Loucy (cell line): ENCODE measurements at regions not wholly inside any gene's neighbourhood (a gene's known extent, or its start where the extent isn't known, plus 50 kb on each side); places are given as distances from the start of the nearest gene placed in this dataset.

ENCODE experiments used
- H2AFZ ChIP-seq: fragments of 200-600 bp; sonication (generic); 2 replicates; pipeline ENCODE4 v1.6.0; 2016; ENCODE audit warnings: antibody characterized with exemption, mild to moderate bottlenecking, low read length, moderate library complexity
- H3F3A ChIP-seq: fragments of 200-600 bp; 2 replicates; pipeline ENCODE4 v1.6.0; 2016; ENCODE audit warnings: antibody characterized with exemption, low read depth, mild to moderate bottlenecking
- H3K27me3 ChIP-seq: fragments of 200-600 bp; sonication (generic); 2 replicates; pipeline ENCODE4 v1.6.1; 2014; ENCODE audit warnings: low read length, mild to moderate bottlenecking; ENCODE audit not compliant: insufficient read depth, poor library complexity, severe bottlenecking
- H3K36me3 ChIP-seq: fragments of 200-600 bp; sonication (generic); 2 replicates; pipeline ENCODE4 v1.6.1; 2016; ENCODE audit warnings: low read length; ENCODE audit not compliant: insufficient read depth
- H3K4me1 ChIP-seq: fragments of 200-600 bp; sonication (generic); 2 replicates; pipeline ENCODE4 v1.5.1; 2014; ENCODE audit warnings: low read length, mild to moderate bottlenecking; ENCODE audit not compliant: insufficient read depth, poor library complexity, severe bottlenecking
- H3K4me2 ChIP-seq: fragments of 200-600 bp; sonication (generic); 2 replicates; pipeline ENCODE4 v1.6.0; 2014; ENCODE audit warnings: antibody characterized with exemption, low read length, low read depth, mild to moderate bottlenecking; ENCODE audit not compliant: poor library complexity, severe bottlenecking
- H3K4me3 ChIP-seq: fragments of 200-600 bp; sonication (generic); 2 replicates; pipeline ENCODE4 v1.5.1; 2014; ENCODE audit warnings: low read length, mild to moderate bottlenecking, mixed read lengths; ENCODE audit not compliant: poor library complexity, severe bottlenecking
- H3K79me2 ChIP-seq: fragments of 200-600 bp; sonication (generic); 2 replicates; pipeline ENCODE4 v1.6.1; 2014; ENCODE audit warnings: low read length; ENCODE audit not compliant: insufficient read depth
- H3K9ac ChIP-seq: fragments of 200-600 bp; sonication (generic); 2 replicates; pipeline ENCODE4 v1.6.0; 2014; ENCODE audit warnings: mild to moderate bottlenecking, low read depth, low read length, moderate library complexity; ENCODE audit not compliant: poor library complexity, severe bottlenecking
- H3K9me2 ChIP-seq: fragments of 200-600 bp; sonication (generic); replicated peaks from 2 replicates; pipeline ENCODE4 v1.6.1; 2016; ENCODE audit warnings: low read depth, low read length, mixed read lengths
- H3K9me3 ChIP-seq: fragments of 200-600 bp; sonication (generic); 2 replicates; pipeline ENCODE4 v1.6.1; 2014; ENCODE audit warnings: mild to moderate bottlenecking, antibody characterized with exemption, low read length, low read depth; ENCODE audit not compliant: insufficient read depth
- H4K20me1 ChIP-seq: fragments of 200-600 bp; sonication (generic); 2 replicates; pipeline ENCODE4 v1.6.0; 2014; ENCODE audit warnings: antibody characterized with exemption, low read length, mild to moderate bottlenecking; ENCODE audit not compliant: insufficient read depth, poor library complexity, severe bottlenecking
- EZH2phosphoT487 ChIP-seq: fragments of 200-600 bp; IDR thresholded peaks from 2 replicates; pipeline ENCODE4 v1.6.1; 2018; ENCODE audit warnings: antibody characterized with exemption, mild to moderate bottlenecking, moderate library complexity, borderline replicate concordance
- TF ChIP-seq, protein P1 (sequence below): fragments of 200-600 bp; sonication (generic); conservative IDR thresholded peaks from 2 replicates; pipeline ENCODE4 v1.5.1; 2014; ENCODE audit warnings: mild to moderate bottlenecking, antibody characterized with exemption, low read length

DNA sequence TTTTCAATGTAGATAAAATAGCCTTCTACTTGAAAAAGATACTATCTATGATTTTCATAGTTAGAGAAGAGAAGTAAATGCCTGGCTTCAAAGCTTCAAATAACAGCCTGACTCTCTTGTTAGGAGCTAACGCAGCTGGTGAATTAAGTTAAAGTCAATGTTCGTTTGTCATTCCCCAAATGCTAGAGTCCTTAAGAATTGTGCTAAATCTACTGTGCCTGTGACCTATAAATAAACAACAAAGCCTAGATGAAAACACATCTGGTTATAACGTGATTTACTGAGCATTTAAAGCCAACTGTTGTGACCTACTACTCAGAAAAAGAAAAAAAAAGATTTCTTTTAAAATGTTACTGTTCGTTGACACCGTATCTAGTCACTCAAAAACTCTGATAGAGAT, 134.7 kb downstream of the POLR1F start:
- Histone ChIP-seq H3K9me2 (no peaks in the 10 kb centered on the region), H3K9ac (no peak overlapping the region), H3K79me2 (no peaks in the 10 kb centered on the region), H3K4me1 (no peaks in the 10 kb centered on the region), H3K4me3 (no peak overlapping the region), H4K20me1 (no peaks in the 10 kb centered on the region), H3K9me3 (no peaks in the 10 kb centered on the region), H3K4me2 (no peak overlapping the region), H3K36me3 (no peaks in the 10 kb centered on the region), H2AFZ (no peak overlapping the region), H3K27me3 (no peaks in the 10 kb centered on the region), H3F3A (no peaks in the 10 kb centered on the region)
- no peak for TF ChIP-seq EZH2phosphoT487
- TF ChIP-seq, protein P1, sequence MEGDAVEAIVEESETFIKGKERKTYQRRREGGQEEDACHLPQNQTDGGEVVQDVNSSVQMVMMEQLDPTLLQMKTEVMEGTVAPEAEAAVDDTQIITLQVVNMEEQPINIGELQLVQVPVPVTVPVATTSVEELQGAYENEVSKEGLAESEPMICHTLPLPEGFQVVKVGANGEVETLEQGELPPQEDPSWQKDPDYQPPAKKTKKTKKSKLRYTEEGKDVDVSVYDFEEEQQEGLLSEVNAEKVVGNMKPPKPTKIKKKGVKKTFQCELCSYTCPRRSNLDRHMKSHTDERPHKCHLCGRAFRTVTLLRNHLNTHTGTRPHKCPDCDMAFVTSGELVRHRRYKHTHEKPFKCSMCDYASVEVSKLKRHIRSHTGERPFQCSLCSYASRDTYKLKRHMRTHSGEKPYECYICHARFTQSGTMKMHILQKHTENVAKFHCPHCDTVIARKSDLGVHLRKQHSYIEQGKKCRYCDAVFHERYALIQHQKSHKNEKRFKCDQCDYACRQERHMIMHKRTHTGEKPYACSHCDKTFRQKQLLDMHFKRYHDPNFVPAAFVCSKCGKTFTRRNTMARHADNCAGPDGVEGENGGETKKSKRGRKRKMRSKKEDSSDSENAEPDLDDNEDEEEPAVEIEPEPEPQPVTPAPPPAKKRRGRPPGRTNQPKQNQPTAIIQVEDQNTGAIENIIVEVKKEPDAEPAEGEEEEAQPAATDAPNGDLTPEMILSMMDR, result no peak

DNA sequence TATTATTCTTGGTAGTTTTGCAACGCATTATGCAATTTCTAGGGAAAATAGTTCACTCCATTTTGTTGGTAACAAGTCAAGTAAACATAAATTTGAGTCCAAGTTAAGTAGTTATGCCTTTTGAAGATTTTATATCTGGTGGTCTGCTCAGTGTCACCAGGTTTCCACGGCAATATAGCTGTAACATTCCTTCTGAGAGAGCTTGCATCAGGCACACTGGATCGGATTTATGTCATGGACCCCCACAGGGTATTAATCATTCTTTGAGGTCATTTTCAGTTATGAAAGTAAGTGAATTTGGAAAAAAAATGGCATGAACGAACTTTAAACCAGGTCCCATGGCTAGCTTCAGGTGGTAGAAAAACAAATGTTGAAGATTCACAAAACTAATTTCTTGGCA, 136.3 kb downstream of the POLR1F start:
- TF ChIP-seq, protein P1, result no peak
- no peak for TF ChIP-seq EZH2phosphoT487
- no peaks in the 10 kb centered on the region for H3K9me2 ChIP-seq
- H3K27me3 ChIP-seq, result no peaks in the 10 kb centered on the region
- H3K9ac ChIP-seq, result no peak overlapping the region
- no peaks in the 10 kb centered on the region for H3K9me3 ChIP-seq
- no peaks in the 10 kb centered on the region for H3K79me2 ChIP-seq
- H3K4me1 ChIP-seq, result no peaks in the 10 kb centered on the region
- H4K20me1 ChIP-seq, result no peaks in the 10 kb centered on the region
- H3K4me2 ChIP-seq, result no peak overlapping the region
- no peaks in the 10 kb centered on the region for H3F3A ChIP-seq
- H2AFZ ChIP-seq, result no peak overlapping the region
- no peaks in the 10 kb centered on the region for H3K36me3 ChIP-seq
- no peak overlapping the region for H3K4me3 ChIP-seq

DNA sequence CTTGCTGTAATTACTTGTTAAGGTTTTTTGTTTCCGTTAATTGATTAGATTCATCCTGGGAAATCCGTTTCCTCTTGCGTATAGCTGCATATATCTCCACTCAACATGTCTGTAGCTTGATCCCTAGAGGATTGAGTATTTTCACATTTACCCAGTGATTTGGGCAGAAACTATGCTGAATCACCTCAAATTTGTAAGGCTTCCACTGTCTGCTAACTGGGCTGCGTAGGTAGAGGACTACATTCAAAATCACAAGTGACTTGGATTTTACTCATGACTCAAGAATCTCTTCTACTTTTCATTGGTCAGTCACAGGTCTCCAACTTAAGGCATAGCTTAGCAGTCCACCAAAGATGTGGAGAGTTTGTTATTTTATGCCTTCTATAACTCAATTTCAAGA, 141.8 kb downstream of the POLR1F start:
- Histone ChIP-seq H4K20me1 (no peaks in the 10 kb centered on the region), H2AFZ (no peak overlapping the region), H3K4me1 (no peaks in the 10 kb centered on the region), H3K79me2 (no peaks in the 10 kb centered on the region), H3K4me2 (no peak overlapping the region), H3K27me3 (no peaks in the 10 kb centered on the region), H3K9me2 (no peaks in the 10 kb centered on the region), H3K4me3 (no peak overlapping the region), H3K9ac (no peak overlapping the region), H3K9me3 (no peaks in the 10 kb centered on the region), H3F3A (no peaks in the 10 kb centered on the region), H3K36me3 (no peaks in the 10 kb centered on the region)
- TF ChIP-seq EZH2phosphoT487, result no peak
- TF ChIP-seq, protein P1, result no peak
